ENCODE measurements at regions not wholly inside any gene's neighbourhood (a gene's known extent, or its start where the extent isn't known, plus 50 kb on each side); places are given as distances from the start of the nearest gene placed in this dataset.

DNA sequence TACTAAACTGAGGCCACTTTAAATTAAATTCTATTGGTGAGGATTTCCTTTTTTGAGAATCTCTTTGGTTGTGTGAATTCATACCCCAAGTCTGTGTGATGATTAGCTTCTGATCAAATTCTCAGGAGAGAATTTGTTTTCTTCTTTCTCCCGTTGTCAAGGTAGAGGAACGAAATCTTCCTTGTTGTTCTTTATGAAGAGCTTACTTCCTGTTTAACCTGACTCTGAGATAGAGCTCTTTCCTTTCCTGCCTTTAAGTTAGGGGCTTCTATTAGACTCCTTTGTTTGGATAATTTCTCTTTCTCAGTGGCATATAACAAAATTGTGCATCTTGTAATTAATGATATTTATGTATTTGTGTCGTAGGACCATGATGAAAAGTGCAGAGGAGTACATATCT lies 572.1 kb downstream of the REEP3 start:
- FAIRE-seq (no peak), DNase-seq (ENCODE audit: insufficient read length, low spot score) (no peak)
- no peak for TF ChIP-seq CTCF (IDR thresholded peaks at IDR 0.05; ENCODE audit: insufficient read depth, missing control alignments)

DNA sequence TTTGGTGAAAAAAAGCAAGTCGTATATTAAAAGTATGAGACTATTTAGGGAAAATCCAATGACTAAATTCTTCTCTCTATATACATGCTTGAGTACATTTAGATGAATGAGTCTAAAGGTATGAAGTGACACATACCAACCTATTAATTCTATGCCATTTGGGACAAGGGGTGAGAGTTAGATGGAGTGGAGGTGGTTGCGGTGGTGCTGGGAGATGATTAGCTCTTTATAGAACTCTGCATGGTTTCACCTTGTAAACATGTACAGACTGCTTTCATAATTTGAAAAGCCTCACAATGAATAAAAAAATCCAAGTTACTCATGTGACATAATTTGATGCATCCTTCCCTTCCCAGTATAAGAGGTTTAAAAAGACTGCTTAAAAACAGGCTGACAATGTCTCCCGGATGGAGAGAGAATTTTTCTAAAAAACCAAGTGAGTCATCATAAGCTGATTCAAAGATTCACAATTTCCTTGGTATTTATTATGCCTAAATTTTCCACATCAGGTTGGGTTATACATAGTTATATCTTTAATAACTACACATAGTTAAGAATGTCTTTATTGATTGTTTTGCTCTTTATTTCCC lies 572.8 kb downstream of the REEP3 start:
- no peak for DNase-seq (ENCODE audit: insufficient read length, low spot score)
- TF ChIP-seq CTCF (IDR thresholded peaks at IDR 0.05; ENCODE audit: insufficient read depth, missing control alignments): no peak
- no peak for FAIRE-seq

DNA sequence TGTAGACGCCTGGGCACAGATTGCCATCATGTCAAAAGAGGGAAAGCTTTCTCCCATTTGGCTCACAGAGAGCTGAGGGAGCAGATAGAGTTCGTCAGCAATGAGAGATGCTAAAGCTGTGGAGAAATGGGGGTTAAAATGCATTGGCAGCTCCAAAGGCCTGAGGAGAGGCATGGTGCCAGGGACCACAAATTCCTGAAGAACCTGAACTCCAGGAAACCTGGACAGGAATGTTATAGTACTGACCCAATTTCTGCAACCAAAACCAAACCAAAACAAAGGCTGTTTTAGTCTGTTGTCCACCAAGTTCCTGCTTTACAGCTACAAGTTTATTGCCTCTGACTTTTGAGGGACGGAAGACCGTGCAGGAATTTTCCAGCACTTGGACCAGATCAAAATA lies 575.7 kb downstream of the REEP3 start:
- no peak for FAIRE-seq
- TF ChIP-seq CTCF (IDR thresholded peaks at IDR 0.05; ENCODE audit: insufficient read depth, missing control alignments): no peak

GRCh38 chr10:64097391-64098122 lies 576.4 kb downstream of the REEP3 start:
- TF ChIP-seq CTCF (IDR thresholded peaks at IDR 0.05; ENCODE audit: insufficient read depth, missing control alignments): no peak
- no peak for FAIRE-seq
- DNase-seq (ENCODE audit: insufficient read length, low spot score): no peak

More for the DNA sequence above, 575.7 kb downstream of the REEP3 start:
- no peak for DNase-seq (ENCODE audit: insufficient read length, low spot score)

GRCh38 chr10:64098994-64099393 lies 577.8 kb downstream of the REEP3 start:
- TF ChIP-seq CTCF (IDR thresholded peaks at IDR 0.05; ENCODE audit: insufficient read depth, missing control alignments): no peak
- FAIRE-seq (no peak), DNase-seq (ENCODE audit: insufficient read length, low spot score) (no peak)

DNA sequence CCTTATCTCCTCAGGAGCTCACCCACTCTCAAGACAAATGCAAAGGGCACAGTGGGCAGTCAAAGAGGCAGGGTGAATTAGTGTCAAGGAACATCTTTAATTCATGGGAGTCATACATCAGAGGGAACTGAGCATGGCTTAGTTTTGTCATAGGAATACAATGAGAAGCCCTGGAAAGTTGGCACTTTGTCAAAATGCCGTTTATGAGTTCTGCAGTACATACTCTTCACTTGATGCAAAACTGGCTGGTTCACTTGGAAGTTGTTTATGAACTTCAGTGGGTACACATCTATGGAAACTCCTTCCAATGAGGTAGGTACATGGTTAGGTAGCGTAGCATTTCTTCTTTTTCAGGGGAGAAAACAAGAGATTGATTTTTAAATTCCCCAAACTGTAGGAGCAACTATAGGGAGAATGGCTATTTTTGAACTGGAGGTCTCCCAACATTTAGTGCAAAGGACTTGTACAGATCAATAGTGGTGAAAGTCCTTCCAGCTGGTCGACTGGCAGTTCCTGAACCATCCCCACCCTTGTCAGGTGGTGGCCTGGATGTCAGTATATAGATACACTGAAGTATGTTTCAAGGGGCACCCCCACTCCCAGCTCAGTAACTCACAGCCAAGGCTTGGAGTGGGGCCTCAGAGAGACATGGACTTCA lies 580.5 kb downstream of the REEP3 start:
- DNase-seq (ENCODE audit: insufficient read length, low spot score): no peak
- TF ChIP-seq CTCF (IDR thresholded peaks at IDR 0.05; ENCODE audit: insufficient read depth, missing control alignments): no peak
- FAIRE-seq: no peak

- FAIRE-seq: no peak
- no peak for DNase-seq (ENCODE audit: insufficient read length, low spot score)
- TF ChIP-seq CTCF (IDR thresholded peaks at IDR 0.05; ENCODE audit: insufficient read depth, missing control alignments): no peak
Observed at GRCh38 chr10:64102264-64102633, 581.0 kb downstream of the REEP3 start.

Data from D721Med (cell line).